ENCODE measurements at regions not wholly inside any gene's neighbourhood (a gene's known extent, or its start where the extent isn't known, plus 50 kb on each side); places are given as distances from the start of the nearest gene placed in this dataset.

GRCh38 chr10:78450807-78451485 is 417.3 kb downstream of the RPS24 start:
- TF ChIP-seq CTCF (IDR thresholded peaks at IDR 0.05; ENCODE audit: unreplicated experiment), result no peak
- H3K27me3 Mint-ChIP-seq (ENCODE audit: unreplicated experiment), result peaks cover 14% of the 10 kb centered on the region
- H3K36me3 Mint-ChIP-seq (ENCODE audit: low read depth, unreplicated experiment), result peaks cover 3% of the 10 kb centered on the region
- H3K27ac Mint-ChIP-seq (ENCODE audit: unreplicated experiment), result no peak overlapping the region
- no peak for DNase-seq (ENCODE audit: low spot score)
- no peak overlapping the region for H3K4me3 Mint-ChIP-seq (ENCODE audit: unreplicated experiment)
- no peaks in the 10 kb centered on the region for H3K9me3 Mint-ChIP-seq (ENCODE audit: unreplicated experiment)
- peaks cover 2% of the 10 kb centered on the region for H3K4me1 Mint-ChIP-seq (ENCODE audit: unreplicated experiment)

DNA sequence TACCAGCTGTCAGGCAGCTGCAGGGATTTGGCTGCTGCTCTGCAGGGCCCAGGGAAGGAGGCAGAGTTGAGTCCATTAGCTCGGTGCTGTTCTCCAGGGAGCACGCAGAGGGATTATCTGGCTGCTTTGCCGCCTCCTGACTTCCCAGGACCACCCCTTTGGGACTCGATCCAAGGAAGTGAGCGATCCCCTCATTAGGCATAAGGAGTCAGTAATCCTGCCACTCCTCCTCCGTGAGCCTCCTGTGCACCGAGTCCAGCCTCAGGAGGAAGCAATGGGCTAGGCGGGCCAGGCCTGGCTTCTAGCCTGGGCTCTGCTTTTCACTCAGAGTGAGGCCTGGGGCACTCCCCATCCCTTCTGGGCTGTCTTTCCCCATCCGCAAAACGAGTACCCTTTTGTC is 417.9 kb downstream of the RPS24 start:
- peaks cover 14% of the 10 kb centered on the region for H3K27me3 Mint-ChIP-seq (ENCODE audit: unreplicated experiment)

GRCh38 chr10:78454123-78454645 is 420.5 kb downstream of the RPS24 start:
- H3K4me3 Mint-ChIP-seq (ENCODE audit: unreplicated experiment), result no peak overlapping the region
- H3K36me3 Mint-ChIP-seq (ENCODE audit: low read depth, unreplicated experiment), result peaks cover 3% of the 10 kb centered on the region
- H3K9me3 Mint-ChIP-seq (ENCODE audit: unreplicated experiment), result no peaks in the 10 kb centered on the region
- no peak overlapping the region for H3K27ac Mint-ChIP-seq (ENCODE audit: unreplicated experiment)
- DNase-seq (ENCODE audit: low spot score), result no peak
- H3K4me1 Mint-ChIP-seq (ENCODE audit: unreplicated experiment), result peaks cover 2% of the 10 kb centered on the region
- peaks cover 11% of the 10 kb centered on the region for H3K27me3 Mint-ChIP-seq (ENCODE audit: unreplicated experiment)
- no peak for TF ChIP-seq CTCF (IDR thresholded peaks at IDR 0.05; ENCODE audit: unreplicated experiment)

More for the DNA sequence above, 417.9 kb downstream of the RPS24 start:
- no peak for TF ChIP-seq CTCF (IDR thresholded peaks at IDR 0.05; ENCODE audit: unreplicated experiment)
- Mint-ChIP-seq H3K36me3 (ENCODE audit: low read depth, unreplicated experiment) (peaks cover 3% of the 10 kb centered on the region), H3K4me3 (ENCODE audit: unreplicated experiment) (no peak overlapping the region), H3K9me3 (ENCODE audit: unreplicated experiment) (no peaks in the 10 kb centered on the region), H3K27ac (ENCODE audit: unreplicated experiment) (no peak overlapping the region), H3K4me1 (ENCODE audit: unreplicated experiment) (peaks cover 2% of the 10 kb centered on the region)
- DNase-seq (ENCODE audit: low spot score), result no peak

DNA sequence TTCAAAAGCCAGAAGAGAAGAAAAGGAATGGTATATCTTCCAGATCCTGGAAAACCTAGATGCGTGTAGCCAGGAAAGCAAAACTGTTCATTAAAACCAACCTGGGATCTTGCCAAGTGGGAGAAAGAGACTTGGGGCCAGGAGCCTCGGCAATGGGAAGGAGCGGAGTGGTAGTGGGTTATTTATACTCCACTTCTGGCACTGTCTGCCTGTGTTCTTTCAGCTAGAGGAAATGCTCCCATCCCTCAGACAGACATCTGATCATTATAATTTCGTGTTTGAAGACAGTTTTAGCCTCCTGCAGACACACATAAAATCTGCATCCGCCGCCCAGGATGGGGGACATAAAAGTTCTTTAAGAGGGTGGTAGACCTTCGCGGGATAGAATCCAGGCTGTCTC is 421.6 kb downstream of the RPS24 start:
- Mint-ChIP-seq H3K27me3 (ENCODE audit: unreplicated experiment) (peaks cover 11% of the 10 kb centered on the region), H3K36me3 (ENCODE audit: low read depth, unreplicated experiment) (peaks cover 3% of the 10 kb centered on the region), H3K4me3 (ENCODE audit: unreplicated experiment) (no peak overlapping the region), H3K27ac (ENCODE audit: unreplicated experiment) (no peak overlapping the region), H3K4me1 (ENCODE audit: unreplicated experiment) (peaks cover 2% of the 10 kb centered on the region), H3K9me3 (ENCODE audit: unreplicated experiment) (no peaks in the 10 kb centered on the region)
- DNase-seq (ENCODE audit: low spot score), result no peak
- no peak for TF ChIP-seq CTCF (IDR thresholded peaks at IDR 0.05; ENCODE audit: unreplicated experiment)

GRCh38 chr10:78455811-78456210 is 422.1 kb downstream of the RPS24 start:
- H3K4me3 Mint-ChIP-seq (ENCODE audit: unreplicated experiment), result no peak overlapping the region
- H3K4me1 Mint-ChIP-seq (ENCODE audit: unreplicated experiment), result peaks cover 2% of the 10 kb centered on the region
- no peak overlapping the region for H3K27ac Mint-ChIP-seq (ENCODE audit: unreplicated experiment)
- H3K27me3 Mint-ChIP-seq (ENCODE audit: unreplicated experiment), result peaks cover 11% of the 10 kb centered on the region
- DNase-seq (ENCODE audit: low spot score), result no peak
- no peaks in the 10 kb centered on the region for H3K9me3 Mint-ChIP-seq (ENCODE audit: unreplicated experiment)
- no peak for TF ChIP-seq CTCF (IDR thresholded peaks at IDR 0.05; ENCODE audit: unreplicated experiment)
- H3K36me3 Mint-ChIP-seq (ENCODE audit: low read depth, unreplicated experiment), result peaks cover 3% of the 10 kb centered on the region
